ENCODE measurements at regions not wholly inside any gene's neighbourhood (a gene's known extent, or its start where the extent isn't known, plus 50 kb on each side); places are given as distances from the start of the nearest gene placed in this dataset.

DNA sequence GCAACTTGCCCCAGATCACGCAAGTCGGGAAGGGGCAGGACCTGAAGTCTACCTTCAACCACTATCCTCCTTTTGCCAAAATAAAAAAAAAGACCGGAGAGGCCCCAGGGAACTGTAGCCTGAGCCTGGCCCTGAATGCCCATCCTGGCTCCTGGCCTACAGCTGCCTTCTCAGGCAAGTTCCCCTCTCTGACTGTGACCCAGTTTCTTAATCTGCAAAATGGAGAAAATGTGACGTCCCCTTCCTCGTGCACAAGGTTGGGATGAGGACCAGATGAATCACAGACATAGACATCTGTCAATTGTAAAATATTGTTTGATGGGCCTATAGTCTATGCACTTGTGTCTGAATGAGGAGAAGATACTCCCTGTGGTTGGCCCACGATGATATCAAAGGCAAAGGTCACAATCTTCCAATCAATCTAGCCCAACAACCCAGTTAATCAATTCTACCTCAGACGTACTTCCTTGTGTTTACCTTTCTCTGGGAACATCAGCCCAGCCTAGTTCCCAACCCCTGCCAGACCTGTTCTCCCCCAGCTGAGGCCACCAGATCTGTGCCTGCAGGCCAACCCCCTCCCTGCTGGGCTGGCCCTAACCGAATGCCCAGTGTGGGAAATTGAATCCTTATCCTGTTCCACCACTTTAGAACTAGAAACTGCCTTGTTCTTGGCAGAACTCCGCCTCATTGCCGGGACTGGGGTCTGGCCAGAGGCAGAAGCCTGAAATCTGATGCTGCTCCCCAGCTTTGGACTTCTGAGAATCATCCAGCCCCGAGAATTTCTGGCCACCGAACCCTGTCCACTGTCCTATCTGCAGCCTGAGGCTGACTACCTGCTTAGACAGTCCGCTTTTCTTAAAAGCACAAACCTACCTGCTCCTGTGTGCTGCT, 101.8 kb upstream of the LIPC start:
- WGBS, 2 donors: 78 to 80% methylated on average over 13 of the region's 13 CpGs
- Histone ChIP-seq H3K4me3 (no peak overlapping the region), H3K9me3 (no peaks in the 10 kb centered on the region), H3K27ac (no peak overlapping the region), H3K36me3 (ENCODE audit: low read depth, missing control alignments) (no peaks in the 10 kb centered on the region), H3K27me3 (no peaks in the 10 kb centered on the region), H3K4me1 (peaks cover 11% of the 10 kb centered on the region)
- TF ChIP-seq POLR2A (IDR thresholded peaks at IDR 0.05): no peak
- intact Hi-C loops (cut with DNase I; ENCODE audit: low total_unique reads): no loop called here
- DNase-seq: no peak

DNA sequence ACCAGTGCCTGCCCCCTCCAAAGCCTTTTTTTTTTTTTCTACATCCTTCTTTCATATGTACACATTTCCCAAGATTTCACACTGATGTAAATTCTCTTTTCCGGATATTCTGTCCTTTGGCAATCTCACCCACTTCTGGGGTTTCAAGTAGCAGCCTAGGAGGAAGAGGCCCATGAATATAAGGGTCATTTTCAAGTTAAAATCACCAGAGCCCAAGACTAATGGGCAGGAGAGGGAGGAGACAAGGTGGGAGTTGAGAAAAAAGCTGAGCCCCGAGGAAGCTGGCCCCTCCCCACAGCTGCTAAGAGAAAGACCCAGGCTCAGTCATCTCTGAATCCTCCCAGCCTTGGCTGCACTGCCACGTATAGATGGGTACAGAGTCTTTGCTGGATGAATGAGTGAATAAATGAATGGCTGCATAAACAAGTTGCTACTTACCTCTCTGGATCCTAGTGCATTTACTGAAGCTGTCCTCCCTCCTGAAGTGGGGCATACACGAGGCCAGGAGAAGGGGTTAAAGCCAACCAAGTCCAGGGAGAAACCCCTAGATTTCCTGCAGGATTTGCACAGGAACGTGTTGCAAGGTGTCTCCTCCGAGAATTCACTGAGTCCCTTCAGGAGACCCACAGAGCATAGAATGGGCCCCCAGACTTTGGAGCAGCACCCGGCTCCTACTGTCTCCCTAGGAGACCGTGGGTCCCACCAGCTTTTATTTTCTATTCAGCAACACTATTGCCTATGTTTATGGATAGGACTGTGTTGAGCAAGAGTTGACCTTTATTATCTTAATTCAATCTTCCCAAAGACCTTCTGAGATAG, 100.8 kb upstream of the LIPC start:
- Histone ChIP-seq H3K4me3 (no peak overlapping the region), H3K27ac (peak overlapping the region in 1 of 2 donors; percentile 20), H3K27me3 (no peaks in the 10 kb centered on the region), H3K4me1 (peaks cover 11% of the 10 kb centered on the region), H3K36me3 (ENCODE audit: low read depth, missing control alignments) (no peaks in the 10 kb centered on the region), H3K9me3 (no peaks in the 10 kb centered on the region)
- intact Hi-C loops (cut with DNase I; ENCODE audit: low total_unique reads): no loop called here
- no peak for TF ChIP-seq POLR2A (IDR thresholded peaks at IDR 0.05)
- TF ChIP-seq, protein P1, sequence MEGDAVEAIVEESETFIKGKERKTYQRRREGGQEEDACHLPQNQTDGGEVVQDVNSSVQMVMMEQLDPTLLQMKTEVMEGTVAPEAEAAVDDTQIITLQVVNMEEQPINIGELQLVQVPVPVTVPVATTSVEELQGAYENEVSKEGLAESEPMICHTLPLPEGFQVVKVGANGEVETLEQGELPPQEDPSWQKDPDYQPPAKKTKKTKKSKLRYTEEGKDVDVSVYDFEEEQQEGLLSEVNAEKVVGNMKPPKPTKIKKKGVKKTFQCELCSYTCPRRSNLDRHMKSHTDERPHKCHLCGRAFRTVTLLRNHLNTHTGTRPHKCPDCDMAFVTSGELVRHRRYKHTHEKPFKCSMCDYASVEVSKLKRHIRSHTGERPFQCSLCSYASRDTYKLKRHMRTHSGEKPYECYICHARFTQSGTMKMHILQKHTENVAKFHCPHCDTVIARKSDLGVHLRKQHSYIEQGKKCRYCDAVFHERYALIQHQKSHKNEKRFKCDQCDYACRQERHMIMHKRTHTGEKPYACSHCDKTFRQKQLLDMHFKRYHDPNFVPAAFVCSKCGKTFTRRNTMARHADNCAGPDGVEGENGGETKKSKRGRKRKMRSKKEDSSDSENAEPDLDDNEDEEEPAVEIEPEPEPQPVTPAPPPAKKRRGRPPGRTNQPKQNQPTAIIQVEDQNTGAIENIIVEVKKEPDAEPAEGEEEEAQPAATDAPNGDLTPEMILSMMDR (IDR thresholded peaks at IDR 0.05): no peak
- WGBS, 2 donors: 69 to 80% methylated on average over 7 to 8 of the region's 8 CpGs
- no peak for DNase-seq

- WGBS, 2 donors: 76 to 86% methylated on average over 2 of the region's 2 CpGs
- Histone ChIP-seq H3K36me3 (ENCODE audit: low read depth, missing control alignments) (no peaks in the 10 kb centered on the region), H3K27ac (peak overlapping the region in 1 of 2 donors; percentile 20), H3K27me3 (no peaks in the 10 kb centered on the region), H3K4me1 (peaks cover 11% of the 10 kb centered on the region), H3K9me3 (no peaks in the 10 kb centered on the region), H3K4me3 (no peak overlapping the region)
- intact Hi-C loops (cut with DNase I; ENCODE audit: low total_unique reads): no loop called here
- DNase-seq: no peak
- TF ChIP-seq POLR2A (IDR thresholded peaks at IDR 0.05): no peak
- TF ChIP-seq, protein P1 (IDR thresholded peaks at IDR 0.05): no peak
Measured at GRCh38 chr15:58331560-58331912, 100.3 kb upstream of the LIPC start.

DNA sequence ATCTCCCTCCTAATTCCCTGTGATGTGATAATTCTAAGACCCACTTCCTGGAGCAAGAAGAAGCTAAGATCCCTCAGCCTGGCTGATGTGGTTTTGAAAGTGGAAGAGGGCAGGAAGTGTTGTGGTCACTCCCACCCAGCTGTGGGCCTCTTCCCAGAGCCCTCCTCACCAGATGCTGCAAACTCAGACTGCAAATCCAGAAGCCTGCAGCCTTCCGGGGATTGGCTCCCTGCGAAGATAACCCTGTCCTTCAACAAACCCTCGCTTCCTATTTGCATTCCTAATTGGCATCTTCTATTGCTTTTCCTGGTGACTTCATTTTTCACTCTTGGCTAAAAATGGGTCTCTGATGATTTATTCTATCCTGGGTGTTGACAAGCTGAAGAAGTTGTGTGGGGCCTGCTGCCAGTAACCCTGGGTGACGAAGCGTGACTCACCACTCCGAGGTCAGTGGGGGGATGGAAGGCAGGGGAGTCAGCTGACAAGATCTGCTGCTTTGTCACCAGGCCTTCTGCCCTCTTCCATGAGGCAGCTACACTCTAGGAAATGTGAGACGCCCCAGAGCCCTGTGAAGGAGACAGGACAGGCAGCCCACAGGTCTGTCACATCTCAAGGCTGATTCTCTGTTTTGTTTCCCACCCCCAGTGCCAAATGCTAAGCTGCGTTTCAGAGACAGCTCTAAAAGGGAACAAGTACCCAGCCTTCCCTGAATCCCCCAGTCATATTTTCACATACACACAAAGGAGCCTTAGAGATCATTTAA, 99.7 kb upstream of the LIPC start:
- WGBS, 2 donors: 22 to 29% methylated on average over 8 of the region's 8 CpGs
- peak overlapping the region; percentile 53 to 75 for H3K27ac ChIP-seq
- no peaks in the 10 kb centered on the region for H3K27me3 ChIP-seq
- H3K9me3 ChIP-seq: no peaks in the 10 kb centered on the region
- peak; percentile 92 for DNase-seq
- peaks cover 11% of the 10 kb centered on the region for H3K4me1 ChIP-seq
- intact Hi-C loops (cut with DNase I; ENCODE audit: low total_unique reads): no loop called here
- no peak overlapping the region for H3K4me3 ChIP-seq
- no peaks in the 10 kb centered on the region for H3K36me3 ChIP-seq (ENCODE audit: low read depth, missing control alignments)
- TF ChIP-seq POLR2A (IDR thresholded peaks at IDR 0.05): no peak
- TF ChIP-seq, protein P1 (IDR thresholded peaks at IDR 0.05): no peak
